Thoracic aorta (tissue), 2 donors: ENCODE measurements at regions not wholly inside any gene's neighbourhood (a gene's known extent, or its start where the extent isn't known, plus 50 kb on each side); places are given as distances from the start of the nearest gene placed in this dataset.

Experiments
- ATAC-seq: fragments of 150-250 bp; one replicate; pipeline ENCODE4 v1.8.0; 2017; ENCODE audit warnings: low read depth; ENCODE audit not compliant: insufficient number of reproducible peaks, low FRiP score
- DNase-seq: peaks from one replicate; pipeline ENCODE4 v3.0.0-alpha.2; 2020; ENCODE audit warnings: low spot score
- H3K27ac ChIP-seq, 2 donors: fragments of 200-600 bp; sonication (generic); 1 replicate in 1 of 2; 2 replicates in 1 of 2; pipeline ENCODE4 v1.5.1; 2016; ENCODE audit warnings: mild to moderate bottlenecking in 2 of 2, moderate library complexity in 2 of 2
- H3K27me3 ChIP-seq: fragments of 200-600 bp; sonication (generic); replicated peaks from 2 replicates; pipeline ENCODE4 v1.6.0; 2016; ENCODE audit warnings: mild to moderate bottlenecking; ENCODE audit not compliant: insufficient read depth
- H3K36me3 ChIP-seq: fragments of 200-600 bp; sonication (generic); one replicate; pipeline ENCODE4 v1.5.1; 2016
- H3K4me1 ChIP-seq, 2 donors: fragments of 200-600 bp; sonication (generic); 1 replicate in 1 of 2; 2 replicates in 1 of 2; pipeline versions ENCODE4 v1.5.1 to v1.6.0; 2016; ENCODE audit warnings: low read depth in 2 of 2, mild to moderate bottlenecking in 1 of 2; ENCODE audit not compliant: control insufficient read depth in 1 of 2
- H3K4me3 ChIP-seq: fragments of 200-600 bp; sonication (generic); 2 replicates; pipeline ENCODE4 v1.5.1; 2016; ENCODE audit warnings: mild to moderate bottlenecking
- H3K9me3 ChIP-seq: fragments of 200-600 bp; sonication (generic); 2 replicates; pipeline ENCODE4 v1.5.1; 2016
- TF ChIP-seq, protein P1 (sequence below): fragments of 200-600 bp; sonication (generic); IDR thresholded peaks from one replicate; pipeline ENCODE4 v1.5.1; 2019; ENCODE audit warnings: antibody characterized with exemption

DNA sequence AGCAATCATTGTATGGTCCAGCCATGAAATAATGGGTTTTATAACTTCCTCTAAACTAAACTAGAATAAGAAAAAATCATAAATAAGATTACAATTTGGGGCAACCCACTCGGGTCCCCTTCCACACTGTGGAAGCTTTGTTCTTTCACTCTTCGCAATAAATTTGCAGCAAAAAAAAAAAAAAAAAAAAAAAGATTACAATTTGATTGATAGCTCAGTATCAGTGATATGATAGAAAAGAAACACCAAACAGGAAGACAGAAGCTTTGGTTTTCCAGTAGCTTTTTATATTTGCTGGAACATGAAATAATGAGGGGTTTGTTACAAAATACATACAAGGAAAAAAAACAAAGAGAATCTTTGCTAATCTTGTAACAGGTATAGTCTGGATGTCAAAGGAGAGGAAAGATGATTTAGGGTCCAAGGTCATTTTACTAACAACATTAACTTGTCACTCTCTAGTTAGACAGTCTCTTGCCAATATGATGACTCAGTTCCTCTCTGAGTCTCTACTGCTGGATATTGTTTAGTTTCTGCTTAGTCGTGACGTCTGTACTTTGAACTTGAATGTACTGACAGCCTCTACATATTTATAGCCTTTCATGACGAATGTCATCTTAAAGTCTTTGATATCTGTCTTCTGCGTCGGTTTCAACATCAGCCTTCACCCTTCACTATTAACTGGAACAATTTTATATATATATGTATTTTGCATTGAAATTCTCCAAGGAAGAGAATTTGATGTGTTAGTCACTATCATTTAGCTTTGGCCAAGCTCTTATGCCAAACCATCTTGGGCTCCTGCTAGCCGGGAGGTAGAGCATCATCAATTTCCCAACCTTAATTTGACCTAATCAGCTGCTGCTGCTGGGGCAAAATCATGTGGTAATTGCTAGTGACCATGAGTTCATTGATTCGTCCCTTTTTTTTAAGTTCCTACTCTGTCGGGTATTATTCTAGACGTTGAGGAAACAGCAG, 213.1 kb upstream of the STXBP5 start:
- DNase-seq = no peak
- H3K4me3 ChIP-seq = no peak overlapping the region
- no peaks in the 10 kb centered on the region for H3K4me1 ChIP-seq
- no peak for ATAC-seq
- H3K27me3 ChIP-seq = no peaks in the 10 kb centered on the region
- no peak overlapping the region for H3K27ac ChIP-seq
- no peaks in the 10 kb centered on the region for H3K36me3 ChIP-seq
- TF ChIP-seq, protein P1, sequence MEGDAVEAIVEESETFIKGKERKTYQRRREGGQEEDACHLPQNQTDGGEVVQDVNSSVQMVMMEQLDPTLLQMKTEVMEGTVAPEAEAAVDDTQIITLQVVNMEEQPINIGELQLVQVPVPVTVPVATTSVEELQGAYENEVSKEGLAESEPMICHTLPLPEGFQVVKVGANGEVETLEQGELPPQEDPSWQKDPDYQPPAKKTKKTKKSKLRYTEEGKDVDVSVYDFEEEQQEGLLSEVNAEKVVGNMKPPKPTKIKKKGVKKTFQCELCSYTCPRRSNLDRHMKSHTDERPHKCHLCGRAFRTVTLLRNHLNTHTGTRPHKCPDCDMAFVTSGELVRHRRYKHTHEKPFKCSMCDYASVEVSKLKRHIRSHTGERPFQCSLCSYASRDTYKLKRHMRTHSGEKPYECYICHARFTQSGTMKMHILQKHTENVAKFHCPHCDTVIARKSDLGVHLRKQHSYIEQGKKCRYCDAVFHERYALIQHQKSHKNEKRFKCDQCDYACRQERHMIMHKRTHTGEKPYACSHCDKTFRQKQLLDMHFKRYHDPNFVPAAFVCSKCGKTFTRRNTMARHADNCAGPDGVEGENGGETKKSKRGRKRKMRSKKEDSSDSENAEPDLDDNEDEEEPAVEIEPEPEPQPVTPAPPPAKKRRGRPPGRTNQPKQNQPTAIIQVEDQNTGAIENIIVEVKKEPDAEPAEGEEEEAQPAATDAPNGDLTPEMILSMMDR = no peak
- H3K9me3 ChIP-seq = no peaks in the 10 kb centered on the region

DNA sequence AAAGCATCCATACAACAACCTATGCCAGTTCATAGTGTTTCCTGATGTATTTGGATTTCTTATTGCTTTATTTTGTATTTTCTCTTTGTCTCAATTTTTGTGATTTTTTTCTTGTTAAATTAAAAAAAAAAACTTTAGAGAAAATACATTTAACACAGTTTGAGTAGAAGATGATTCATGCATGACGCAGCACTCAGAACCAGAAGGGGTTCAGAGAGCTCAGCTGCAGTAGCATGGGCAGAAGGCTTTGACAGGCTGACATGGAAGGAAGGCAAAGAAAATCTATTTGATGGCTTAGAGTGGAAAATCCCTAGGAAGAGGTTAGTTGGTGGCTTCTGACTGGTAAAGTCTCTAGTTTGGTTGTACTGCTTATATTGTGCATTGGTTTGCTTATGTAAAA, 207.2 kb upstream of the STXBP5 start:
- no peaks in the 10 kb centered on the region for H3K27me3 ChIP-seq
- H3K9me3 ChIP-seq = no peaks in the 10 kb centered on the region
- no peaks in the 10 kb centered on the region for H3K36me3 ChIP-seq
- peaks cover 0 to 2% of the 10 kb centered on the region in 2 donors for H3K4me1 ChIP-seq
- H3K4me3 ChIP-seq = no peak overlapping the region
- ATAC-seq (no peak), DNase-seq (no peak)
- no peak overlapping the region for H3K27ac ChIP-seq
- TF ChIP-seq, protein P1 = no peak

DNA sequence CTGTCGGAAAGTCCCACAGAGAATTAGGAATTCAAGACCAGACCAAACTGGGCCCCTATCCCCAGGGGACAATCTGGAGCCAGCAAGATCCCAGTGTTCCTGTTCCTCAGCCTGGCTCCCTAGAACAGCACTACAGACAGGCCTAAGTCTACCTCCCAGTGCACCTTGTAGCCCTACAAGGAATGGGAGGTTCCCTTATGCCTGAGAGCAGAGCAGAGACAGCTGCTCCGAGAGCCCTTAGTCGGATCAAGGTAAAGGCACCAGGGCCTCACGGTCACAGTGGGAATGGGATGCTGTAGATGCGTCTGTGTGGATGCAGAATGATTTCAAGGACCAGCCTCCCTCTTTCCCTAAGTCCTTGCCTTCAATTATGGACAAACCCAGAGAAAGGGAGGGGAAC, 204.5 kb upstream of the STXBP5 start:
- no peak for DNase-seq
- TF ChIP-seq, protein P1 = no peak
- Histone ChIP-seq H3K27me3 (no peaks in the 10 kb centered on the region), H3K4me1 (peaks cover 0 to 2% of the 10 kb centered on the region in 2 donors), H3K36me3 (no peaks in the 10 kb centered on the region), H3K4me3 (no peak overlapping the region), H3K27ac (no peak overlapping the region), H3K9me3 (no peaks in the 10 kb centered on the region)
- no peak for ATAC-seq

DNA sequence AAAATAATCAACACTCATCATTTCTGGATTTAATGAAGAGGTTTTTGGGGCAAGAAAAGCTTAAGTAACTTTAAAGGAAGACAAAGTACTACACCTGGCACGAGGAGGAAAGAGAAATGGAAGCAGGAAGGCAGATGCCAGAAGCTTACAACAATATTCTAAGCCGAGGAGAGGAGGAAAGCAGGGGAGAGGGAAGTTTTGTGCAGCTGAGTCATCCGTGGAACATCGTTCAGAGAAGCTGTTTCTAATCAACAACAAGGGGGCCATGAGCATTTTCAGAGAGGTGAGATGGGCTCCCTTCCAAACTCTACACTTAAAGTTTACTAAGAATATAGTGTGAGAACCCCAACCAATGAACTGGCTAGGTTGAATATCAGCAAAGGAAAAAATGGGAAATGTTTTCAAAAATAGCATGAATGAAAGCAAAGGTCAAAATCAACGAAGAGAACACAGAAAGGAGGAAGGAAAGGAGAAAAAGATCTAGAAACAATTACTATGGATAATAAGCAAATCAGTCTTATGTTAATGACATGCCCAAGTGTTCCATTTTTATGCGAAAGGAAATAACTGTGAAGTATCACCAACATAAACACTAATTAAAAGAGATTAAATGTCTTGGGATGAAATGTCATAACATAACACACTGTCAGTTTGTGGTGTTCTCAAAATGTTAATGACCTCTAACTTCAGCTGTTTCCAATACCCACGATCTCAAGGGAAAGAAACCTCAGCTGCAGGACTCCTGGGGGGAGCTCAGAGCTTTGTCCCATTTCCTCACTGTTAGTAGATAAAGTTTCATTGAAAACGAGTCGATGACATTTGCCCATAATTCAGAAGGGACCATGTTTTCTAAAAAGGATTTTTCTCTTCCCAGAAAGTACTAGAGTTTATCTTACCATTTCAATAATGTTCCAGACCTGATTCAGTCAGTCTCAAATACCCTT, 203.4 kb upstream of the STXBP5 start:
- no peaks in the 10 kb centered on the region for H3K27me3 ChIP-seq
- no peaks in the 10 kb centered on the region for H3K36me3 ChIP-seq
- H3K9me3 ChIP-seq = no peaks in the 10 kb centered on the region
- H3K27ac ChIP-seq = no peak overlapping the region
- DNase-seq = no peak
- H3K4me1 ChIP-seq = peaks cover 0 to 2% of the 10 kb centered on the region in 2 donors
- TF ChIP-seq, protein P1 = no peak
- no peak overlapping the region for H3K4me3 ChIP-seq
- ATAC-seq = no peak

DNA sequence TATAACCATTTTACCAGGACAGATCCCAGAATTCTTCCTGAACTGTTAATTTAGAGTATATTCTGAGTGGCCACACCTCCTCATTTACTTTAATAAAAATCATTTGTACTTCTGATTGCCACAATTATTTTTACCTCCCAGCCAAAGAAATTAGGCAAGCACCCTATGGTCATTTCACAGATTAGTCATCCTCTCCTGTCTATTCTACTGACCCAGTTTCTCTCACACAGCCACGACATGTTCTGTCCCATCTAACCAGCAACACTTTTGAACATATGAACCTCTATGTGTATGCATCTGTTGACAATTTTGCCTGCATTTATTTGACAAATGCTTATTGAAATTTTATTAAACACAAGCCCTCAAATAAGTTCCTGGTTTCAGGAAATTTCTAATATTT, 202.6 kb upstream of the STXBP5 start:
- ATAC-seq (no peak), DNase-seq (no peak)
- no peaks in the 10 kb centered on the region for H3K36me3 ChIP-seq
- H3K9me3 ChIP-seq = no peaks in the 10 kb centered on the region
- H3K27ac ChIP-seq = no peak overlapping the region
- no peaks in the 10 kb centered on the region for H3K27me3 ChIP-seq
- peaks cover 0 to 2% of the 10 kb centered on the region in 2 donors for H3K4me1 ChIP-seq
- TF ChIP-seq, protein P1 = no peak
- H3K4me3 ChIP-seq = no peak overlapping the region
